Psoas muscle (tissue), 7 donors: ENCODE measurements at regions not wholly inside any gene's neighbourhood (a gene's known extent, or its start where the extent isn't known, plus 50 kb on each side); places are given as distances from the start of the nearest gene placed in this dataset.

Experiments
- ATAC-seq, 4 donors: fragments of 200-7000 bp; cut with Tn5 transposase; one replicate each; pipeline ENCODE4 v1.9.1; 2020; ENCODE audit warnings: moderate library complexity in 3 of 4, mild to moderate bottlenecking in 2 of 4
- DNase-seq, 2 donors: peaks; one replicate each; pipeline ENCODE4 v3.0.0-alpha.2; 2020
- H3K27ac ChIP-seq: fragments of 200-600 bp; one replicate; pipeline ENCODE4 v1.8.0; 2022
- H3K27me3 ChIP-seq, 3 donors: fragments of 200-600 bp in 1 of 3; one replicate each; pipeline versions ENCODE4 v1.6.1 to v1.8.0; 2013 to 2022; ENCODE audit warnings: low read length in 2 of 3, mild to moderate bottlenecking in 2 of 3, moderate library complexity in 1 of 3; ENCODE audit not compliant: insufficient read depth in 3 of 3
- H3K36me3 ChIP-seq, 2 donors: fragments of 200-600 bp in 1 of 2; one replicate each; pipeline versions ENCODE4 v1.6.1 to v1.8.0; 2013 to 2022; ENCODE audit warnings: low read depth in 1 of 2, mild to moderate bottlenecking in 1 of 2, moderate library complexity in 1 of 2; ENCODE audit not compliant: insufficient read depth in 1 of 2
- H3K4me1 ChIP-seq: fragments of 200-600 bp; one replicate; pipeline ENCODE4 v1.8.0; 2022
- H3K4me3 ChIP-seq: fragments of 200-600 bp; one replicate; pipeline ENCODE4 v1.8.0; 2022; ENCODE audit warnings: mild to moderate bottlenecking
- H3K9me3 ChIP-seq: fragments of 200-600 bp; one replicate; pipeline ENCODE4 v1.8.0; 2022
- WGBS, 3 donors: extraction: QIAGEN DNeasy Blood & Tissue Kit; methylation state at CpG; one replicate each; pipeline versions ENCODE4 v1.1.6 to v1.1.7; 2013; 5-methylcytosine and 5-hydroxymethylcytosine counted together
- intact Hi-C, 2 donors: fragments of 100-400 bp; cut with DNase I; formaldehyde crosslinking; loops; one replicate each; pipeline versions ENCODE4 v1.11.0 to v1.14.2; 2022
- TF ChIP-seq, protein P1 (sequence below): fragments of 200-600 bp; IDR thresholded peaks from one replicate; pipeline ENCODE4 v1.8.0; 2022; ENCODE audit warnings: antibody characterized with exemption
- donor health status: healthy with polysubstance abuse.
- donor health status: DM: no; HTN: no; CAD: no; lungs with moderate emphysema.
- donor health status: Bipolar disorder and iron deficiency.
- donor health status: healthy.
- donor health status: DM: yes; HTN: yes; CAD: no.
- donor health status: DM: no; HTN: no; CAD: no.
- donor health status: DM: yes; HTN: yes; CAD: no.

DNA sequence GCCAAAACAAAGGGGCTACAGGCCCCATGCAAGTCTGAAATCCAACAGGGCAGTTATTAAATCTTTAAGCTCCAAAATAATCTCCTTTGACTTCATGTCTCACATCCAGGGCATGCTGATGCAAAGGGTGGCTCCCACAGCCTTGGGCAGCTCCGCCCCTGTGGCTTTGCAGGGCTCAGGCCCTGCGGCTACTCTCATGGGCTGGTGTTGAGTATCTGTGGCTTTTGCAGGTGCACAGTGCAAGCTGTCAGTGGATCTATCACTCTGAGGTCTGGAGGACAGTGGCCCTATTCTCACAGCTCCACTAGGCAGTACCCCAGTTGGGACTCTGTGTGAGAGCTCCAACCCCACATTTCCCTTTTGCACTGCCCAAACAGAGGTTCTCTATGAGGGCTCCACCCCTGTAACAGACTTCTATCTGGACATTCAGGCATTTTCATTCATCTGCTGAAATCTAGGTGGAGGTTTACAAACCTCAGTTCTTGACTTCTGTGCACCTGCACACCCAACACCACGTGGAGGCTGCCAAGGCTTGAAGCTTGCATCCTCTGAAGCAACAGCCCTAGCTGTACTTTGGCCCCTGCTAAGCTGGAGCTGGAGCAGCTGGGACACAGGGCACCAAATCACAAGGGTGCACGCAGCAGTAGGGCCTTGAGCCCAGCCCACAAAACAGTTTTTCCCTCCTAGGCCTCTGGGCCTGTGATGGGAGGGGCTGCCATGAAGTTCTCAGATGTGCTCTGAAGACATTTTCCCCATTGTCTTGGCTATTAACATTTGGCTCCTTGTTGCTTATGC is 154.8 kb upstream of the PDE5A start:
- H3K9me3 ChIP-seq = no peaks in the 10 kb centered on the region
- 71 to 80% (median 75%) methylated on average over 4 of the region's 4 CpGs for WGBS, 3 donors
- intact Hi-C loops = loop anchor here in 1 of 2 donors (10.0 kb wide), 1 partner anchor 89 kb away; no protein-coding TSS in a partner anchor
- H3K36me3 ChIP-seq = no peaks in the 10 kb centered on the region
- DNase-seq (no peak), ATAC-seq (no peak)
- H3K27ac ChIP-seq = no peak overlapping the region
- H3K4me3 ChIP-seq = no peak overlapping the region
- TF ChIP-seq, protein P1, sequence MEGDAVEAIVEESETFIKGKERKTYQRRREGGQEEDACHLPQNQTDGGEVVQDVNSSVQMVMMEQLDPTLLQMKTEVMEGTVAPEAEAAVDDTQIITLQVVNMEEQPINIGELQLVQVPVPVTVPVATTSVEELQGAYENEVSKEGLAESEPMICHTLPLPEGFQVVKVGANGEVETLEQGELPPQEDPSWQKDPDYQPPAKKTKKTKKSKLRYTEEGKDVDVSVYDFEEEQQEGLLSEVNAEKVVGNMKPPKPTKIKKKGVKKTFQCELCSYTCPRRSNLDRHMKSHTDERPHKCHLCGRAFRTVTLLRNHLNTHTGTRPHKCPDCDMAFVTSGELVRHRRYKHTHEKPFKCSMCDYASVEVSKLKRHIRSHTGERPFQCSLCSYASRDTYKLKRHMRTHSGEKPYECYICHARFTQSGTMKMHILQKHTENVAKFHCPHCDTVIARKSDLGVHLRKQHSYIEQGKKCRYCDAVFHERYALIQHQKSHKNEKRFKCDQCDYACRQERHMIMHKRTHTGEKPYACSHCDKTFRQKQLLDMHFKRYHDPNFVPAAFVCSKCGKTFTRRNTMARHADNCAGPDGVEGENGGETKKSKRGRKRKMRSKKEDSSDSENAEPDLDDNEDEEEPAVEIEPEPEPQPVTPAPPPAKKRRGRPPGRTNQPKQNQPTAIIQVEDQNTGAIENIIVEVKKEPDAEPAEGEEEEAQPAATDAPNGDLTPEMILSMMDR = no peak
- H3K4me1 ChIP-seq = no peaks in the 10 kb centered on the region
- no peaks in the 10 kb centered on the region for H3K27me3 ChIP-seq

DNA sequence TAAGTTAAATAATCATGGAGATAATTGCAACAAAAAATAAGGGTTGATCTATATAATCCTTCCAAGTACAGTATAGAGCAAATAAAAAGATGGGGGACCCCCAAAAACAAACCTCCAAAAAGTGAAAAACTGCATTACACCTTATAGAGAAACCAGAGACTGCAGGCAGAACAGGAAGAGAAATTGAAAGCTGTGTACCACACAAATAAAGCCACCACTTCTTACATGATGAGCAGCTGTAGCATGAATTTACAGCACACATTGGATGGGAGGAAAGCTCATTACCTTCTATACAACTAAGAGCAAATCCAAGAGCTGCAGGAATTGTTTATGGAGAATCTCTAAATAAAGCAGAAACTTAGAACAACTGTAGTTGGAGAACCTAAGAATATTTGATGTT is 152.4 kb upstream of the PDE5A start:
- TF ChIP-seq, protein P1 = no peak
- DNase-seq (no peak), ATAC-seq (no peak)
- Histone ChIP-seq H3K9me3 (no peaks in the 10 kb centered on the region), H3K27me3 (no peaks in the 10 kb centered on the region), H3K36me3 (no peaks in the 10 kb centered on the region), H3K4me3 (no peak overlapping the region), H3K27ac (no peak overlapping the region), H3K4me1 (no peaks in the 10 kb centered on the region)
- intact Hi-C loops = loop anchor here in 1 of 2 donors (10.0 kb wide), 1 partner anchor 86 kb away; no protein-coding TSS in a partner anchor

DNA sequence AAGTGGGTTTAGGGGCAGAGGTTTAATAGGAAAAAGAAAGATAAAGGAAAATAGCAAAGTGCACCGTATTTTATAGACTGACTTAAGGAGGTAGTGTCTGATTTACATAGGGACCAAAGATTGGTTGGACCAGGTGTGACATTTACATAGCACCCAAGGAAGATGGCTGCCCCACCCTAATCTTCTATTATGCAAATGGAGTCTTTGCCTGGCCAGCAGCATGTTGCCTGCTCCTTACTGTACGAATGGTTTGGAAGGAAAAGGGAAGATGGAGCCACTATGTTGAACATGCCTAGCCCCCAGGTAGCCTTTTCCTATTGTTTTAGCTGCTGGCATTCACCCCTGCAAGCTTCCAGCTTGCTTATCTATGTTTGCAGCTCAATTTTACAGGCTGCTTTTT is 146.2 kb upstream of the PDE5A start:
- H3K4me3 ChIP-seq = no peak overlapping the region
- intact Hi-C loops = no loop called here
- H3K27ac ChIP-seq = no peak overlapping the region
- 44 to 70% (median 67%) methylated on average over 2 of the region's 2 CpGs for WGBS, 3 donors
- no peaks in the 10 kb centered on the region for H3K9me3 ChIP-seq
- H3K27me3 ChIP-seq = no peaks in the 10 kb centered on the region
- no peak for ATAC-seq
- no peaks in the 10 kb centered on the region for H3K36me3 ChIP-seq
- TF ChIP-seq, protein P1 = no peak
- no peaks in the 10 kb centered on the region for H3K4me1 ChIP-seq
- no peak for DNase-seq

DNA sequence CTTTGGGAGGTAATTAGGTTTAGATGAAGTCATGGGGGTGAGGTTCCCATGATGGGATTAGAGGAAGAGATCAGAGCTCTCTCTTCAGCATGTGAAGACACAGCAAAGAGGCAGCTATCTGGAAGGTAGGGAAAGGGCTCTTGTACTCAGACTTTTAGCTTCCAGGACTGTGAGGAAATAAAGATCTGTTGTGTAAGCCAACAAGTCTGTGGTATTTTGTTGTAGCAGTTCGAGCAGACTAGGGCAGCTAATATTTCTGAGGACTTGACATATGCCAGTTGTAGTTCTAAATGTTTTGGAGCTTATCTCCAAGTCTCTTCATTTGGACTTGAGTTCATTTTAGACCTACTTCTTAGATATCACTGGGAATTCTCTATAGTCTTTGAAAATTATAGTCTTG is 137.3 kb upstream of the PDE5A start:
- intact Hi-C loops = no loop called here
- no peak overlapping the region for H3K4me3 ChIP-seq
- H3K9me3 ChIP-seq = no peaks in the 10 kb centered on the region
- ATAC-seq (no peak), DNase-seq (no peak)
- WGBS, 3 donors = 21 to 76% (median 27%) methylated on average over 1 of the region's 1 CpG
- no peaks in the 10 kb centered on the region for H3K27me3 ChIP-seq
- no peaks in the 10 kb centered on the region for H3K4me1 ChIP-seq
- no peak overlapping the region for H3K27ac ChIP-seq
- TF ChIP-seq, protein P1 = no peak
- H3K36me3 ChIP-seq = no peaks in the 10 kb centered on the region

DNA sequence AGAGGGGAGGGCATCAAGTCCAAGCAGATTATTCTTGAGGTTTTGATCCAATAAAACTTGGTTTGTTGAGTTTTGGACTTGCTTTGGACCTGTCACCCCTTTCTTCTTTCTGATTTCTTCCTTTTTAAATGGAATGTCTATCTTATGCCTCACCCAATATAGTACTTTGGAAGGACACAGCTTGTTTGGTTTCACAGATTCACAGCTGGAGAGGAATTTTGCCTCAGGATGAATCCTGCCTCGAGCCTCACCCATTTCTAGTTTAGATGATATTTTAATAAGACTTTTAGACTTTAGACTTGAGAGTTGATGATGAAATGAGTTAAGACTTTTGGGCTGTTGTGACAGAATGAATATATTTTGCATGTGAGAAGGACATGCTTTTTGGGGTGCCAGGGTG is 136.9 kb upstream of the PDE5A start:
- H3K27ac ChIP-seq = no peak overlapping the region
- no peaks in the 10 kb centered on the region for H3K27me3 ChIP-seq
- 58 to 69% (median 66%) methylated on average over 1 of the region's 1 CpG for WGBS, 3 donors
- intact Hi-C loops = no loop called here
- DNase-seq = no peak
- H3K4me1 ChIP-seq = no peaks in the 10 kb centered on the region
- ATAC-seq = no peak
- H3K36me3 ChIP-seq = no peaks in the 10 kb centered on the region
- no peak overlapping the region for H3K4me3 ChIP-seq
- TF ChIP-seq, protein P1 = no peak
- no peaks in the 10 kb centered on the region for H3K9me3 ChIP-seq
